Activated T-cell treated with anti-CD3 and anti-CD28 coated beads for 4 hours (primary cell): ENCODE measurements at regions not wholly inside any gene's neighbourhood (a gene's known extent, or its start where the extent isn't known, plus 50 kb on each side); places are given as distances from the start of the nearest gene placed in this dataset.

Experiments used
- DNase-seq: peaks from one replicate; pipeline ENCODE4 v3.0.0-alpha.2; 2020

DNA sequence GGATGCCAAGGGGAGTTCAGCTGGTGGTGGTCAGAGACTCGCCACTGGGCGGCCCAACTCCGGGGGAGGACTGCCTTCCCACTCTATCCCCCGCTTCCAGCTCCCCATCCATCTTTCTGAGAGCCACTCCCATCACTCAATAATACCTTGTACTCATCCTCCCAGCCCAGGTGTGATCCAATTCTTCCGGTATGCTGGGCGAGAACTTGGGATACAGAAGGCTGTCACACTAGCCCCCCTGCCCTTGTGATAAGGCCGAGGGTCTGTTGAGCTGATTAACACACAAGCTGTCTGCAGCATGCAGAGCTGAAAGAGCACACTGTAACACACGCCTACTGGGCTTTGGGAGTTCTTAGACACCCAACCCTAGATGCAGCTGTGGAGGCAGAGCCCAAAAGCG is 460.4 kb upstream of the EEF2KMT start:
- no peak for DNase-seq

DNA sequence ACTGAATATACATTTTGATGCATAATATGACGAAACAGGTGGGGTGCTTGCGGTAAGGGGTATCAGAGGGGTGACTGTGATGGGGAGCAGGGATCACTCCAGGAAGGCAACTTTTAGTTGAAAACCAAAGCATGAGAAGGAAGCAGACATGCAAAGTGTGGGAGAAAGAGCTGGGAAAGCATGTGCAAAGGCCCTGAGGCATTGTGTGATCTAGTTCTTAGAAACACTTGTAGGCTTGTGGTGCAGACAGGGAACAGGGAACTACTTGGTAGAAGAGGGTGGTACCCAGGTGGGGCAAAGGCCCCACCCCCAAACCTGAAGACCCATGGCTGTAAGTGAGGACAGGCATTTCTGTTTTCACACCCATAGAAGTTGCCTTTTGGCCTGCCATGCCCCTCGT is 459.9 kb upstream of the EEF2KMT start:
- DNase-seq, result no peak

DNA sequence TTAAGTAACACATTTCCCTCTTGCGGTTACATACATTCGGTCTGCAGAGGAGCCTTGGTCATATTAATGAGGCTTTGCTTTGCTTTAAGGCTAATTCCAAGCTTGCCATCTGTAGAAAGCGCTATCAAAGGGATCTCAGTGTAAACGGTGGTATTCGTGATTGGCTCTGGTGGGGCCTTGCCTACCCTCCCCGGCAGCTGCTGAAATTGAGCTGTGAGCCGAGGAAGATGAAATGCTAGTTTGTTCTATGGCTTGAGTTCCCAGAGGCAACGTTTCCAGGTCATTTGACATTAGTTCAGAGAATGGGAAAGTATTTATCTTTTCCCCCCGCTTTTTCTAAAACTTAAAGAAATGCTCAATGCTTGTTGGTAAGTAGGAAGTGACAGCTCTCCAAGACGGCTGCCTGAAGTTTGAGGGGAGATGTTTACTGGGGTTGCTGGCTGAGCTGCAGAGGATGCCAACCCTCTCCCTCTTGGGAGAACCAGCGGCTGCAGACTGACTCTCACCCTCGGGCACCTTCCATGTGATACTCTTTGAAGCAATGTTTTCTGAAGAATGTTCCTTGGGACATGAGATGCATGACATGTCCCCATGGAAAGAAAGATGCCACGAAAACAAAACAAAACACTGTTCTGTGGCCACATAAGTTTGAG is 458.7 kb upstream of the EEF2KMT start:
- DNase-seq, result no peak

DNA sequence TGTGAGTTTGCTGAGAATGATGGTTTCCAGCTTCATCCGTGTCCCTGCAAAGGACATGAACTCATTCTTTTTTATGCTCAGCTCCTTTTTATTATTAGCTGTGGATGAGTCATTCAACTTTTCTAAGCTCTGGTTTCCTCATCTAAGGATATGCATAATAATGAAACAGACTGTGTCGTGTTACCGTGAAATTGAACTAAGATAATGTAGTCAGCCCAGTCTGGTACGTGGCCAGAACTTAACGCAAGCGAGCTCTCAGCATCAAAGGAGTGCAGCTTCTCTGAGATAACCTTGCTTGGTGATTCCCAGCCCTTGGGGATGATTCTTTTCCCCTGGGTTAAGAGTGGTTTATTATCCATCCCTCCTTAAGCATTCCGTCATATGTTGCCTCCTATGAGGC is 454.3 kb upstream of the EEF2KMT start:
- DNase-seq, result no peak

DNA sequence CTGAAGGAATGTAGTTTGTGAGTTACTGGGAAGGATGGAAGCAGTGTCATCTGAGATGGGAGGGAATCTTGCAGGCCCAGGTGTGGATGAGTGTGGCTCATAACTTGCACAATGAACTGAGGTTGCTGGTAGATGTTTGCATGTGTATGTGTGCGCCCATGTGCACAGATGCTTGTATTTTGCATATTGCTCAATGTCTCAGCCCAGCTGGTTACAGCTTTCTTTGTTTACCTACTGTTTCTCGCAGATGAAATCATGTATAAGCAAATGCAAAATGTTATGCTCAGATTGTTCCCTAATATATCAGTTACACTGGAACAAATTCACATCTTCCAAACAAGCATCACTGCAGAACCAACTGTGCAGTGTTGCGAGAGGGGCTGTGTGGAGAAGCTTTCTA is 452.2 kb upstream of the EEF2KMT start:
- DNase-seq, result no peak

DNA sequence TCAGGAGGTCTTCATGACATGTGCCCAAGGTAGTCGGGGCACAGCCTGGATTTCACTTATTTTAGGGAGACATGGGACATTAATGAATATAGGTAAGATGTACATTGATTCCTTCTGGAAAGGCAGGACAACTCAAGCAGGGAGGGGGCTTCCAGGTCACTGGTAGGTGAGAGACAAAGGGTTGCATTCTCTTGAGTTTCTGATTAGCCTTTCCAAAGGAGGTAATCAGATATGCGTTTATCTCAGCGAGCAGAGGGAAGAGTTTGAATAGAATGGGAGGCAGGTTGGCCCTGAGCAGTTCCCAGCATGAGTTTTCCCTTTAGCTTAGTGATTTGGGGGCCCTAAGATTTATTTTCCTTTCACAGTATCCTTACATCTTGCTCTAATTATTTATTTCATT is 443.8 kb upstream of the EEF2KMT start:
- DNase-seq, result no peak

DNA sequence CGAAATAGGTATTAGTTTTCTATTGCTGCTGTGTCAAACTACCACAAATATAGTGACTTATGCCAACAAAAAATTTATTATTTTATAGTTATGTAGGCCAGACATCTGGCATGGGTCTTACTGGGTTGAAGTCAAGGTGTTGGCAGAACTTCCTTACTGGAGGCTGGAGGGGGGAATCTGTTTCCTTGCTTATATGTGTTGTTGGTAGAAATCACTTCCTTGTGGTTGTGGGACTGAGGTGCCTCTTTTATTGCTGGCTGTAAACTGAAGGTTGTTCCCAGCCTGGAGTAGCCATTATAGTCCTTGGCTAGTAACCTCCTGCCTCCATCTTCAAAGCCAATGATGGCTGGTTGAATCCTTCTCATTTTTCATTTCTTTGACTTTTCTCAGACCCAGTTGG is 439.8 kb upstream of the EEF2KMT start:
- no peak for DNase-seq

DNA sequence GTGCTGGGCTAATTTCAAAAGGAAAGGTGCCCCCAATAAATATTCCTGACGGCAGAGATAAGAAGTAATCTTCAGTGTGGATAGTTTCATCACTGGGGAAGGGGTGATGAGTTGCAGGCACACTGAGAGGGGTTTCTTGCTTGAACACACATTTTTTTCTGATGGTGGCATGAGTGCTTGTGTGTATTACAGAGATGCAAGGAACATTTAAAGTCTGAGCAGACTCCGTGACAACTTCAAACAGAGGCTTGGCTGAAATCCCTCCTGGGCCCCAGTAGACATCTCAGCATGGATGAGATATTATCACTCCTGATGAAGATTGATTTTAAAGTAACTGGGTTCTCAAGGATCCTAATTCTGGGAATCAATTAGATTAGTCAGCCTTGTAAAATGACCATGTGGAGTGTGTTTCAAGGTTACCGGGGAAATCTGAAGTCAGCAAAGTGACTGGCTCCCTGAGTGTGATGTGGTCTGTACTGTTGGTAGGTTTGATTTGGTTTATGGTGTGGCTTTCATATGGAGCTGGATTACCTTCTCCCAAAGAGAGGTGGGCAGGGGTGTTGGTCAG is 435.8 kb upstream of the EEF2KMT start:
- no peak for DNase-seq

DNA sequence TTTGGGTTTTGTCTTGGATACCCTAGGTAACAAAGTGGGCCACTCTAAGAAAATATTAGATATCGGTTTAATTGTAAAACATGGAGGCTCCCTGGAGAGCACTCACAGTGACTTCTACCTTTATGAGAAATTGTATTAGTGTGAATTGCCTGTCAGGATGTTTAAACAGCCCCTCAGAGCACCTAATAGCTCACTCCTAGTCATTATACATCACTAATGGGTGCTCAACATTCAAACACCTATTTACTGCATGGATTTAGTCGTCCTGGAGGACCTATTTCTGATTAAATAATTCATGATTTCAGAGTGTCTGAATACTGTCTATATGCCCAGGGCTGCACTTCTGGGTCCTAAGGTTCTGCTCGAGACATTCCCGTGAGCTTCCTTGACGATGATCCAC is 430.2 kb upstream of the EEF2KMT start:
- no peak for DNase-seq

DNA sequence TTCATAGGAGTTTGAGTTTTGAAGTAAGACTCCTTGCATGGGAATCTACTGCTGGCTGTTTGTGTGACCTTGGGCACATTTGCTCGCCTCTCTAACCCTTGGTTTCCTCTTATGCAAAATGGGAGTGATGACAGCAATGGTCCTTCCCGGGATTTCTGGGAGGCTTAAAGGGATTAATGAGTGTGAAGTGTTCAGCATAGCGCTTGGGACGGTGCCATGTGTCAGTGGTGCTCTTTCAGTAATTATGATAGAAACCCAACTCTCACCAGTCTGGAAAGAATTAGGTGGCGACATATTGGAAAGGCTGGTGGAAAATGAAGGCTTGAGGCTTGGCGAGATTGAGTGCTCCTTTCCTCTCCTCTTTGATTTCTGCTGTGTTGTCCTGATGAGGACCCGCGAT is 429.2 kb upstream of the EEF2KMT start:
- DNase-seq, result no peak

DNA sequence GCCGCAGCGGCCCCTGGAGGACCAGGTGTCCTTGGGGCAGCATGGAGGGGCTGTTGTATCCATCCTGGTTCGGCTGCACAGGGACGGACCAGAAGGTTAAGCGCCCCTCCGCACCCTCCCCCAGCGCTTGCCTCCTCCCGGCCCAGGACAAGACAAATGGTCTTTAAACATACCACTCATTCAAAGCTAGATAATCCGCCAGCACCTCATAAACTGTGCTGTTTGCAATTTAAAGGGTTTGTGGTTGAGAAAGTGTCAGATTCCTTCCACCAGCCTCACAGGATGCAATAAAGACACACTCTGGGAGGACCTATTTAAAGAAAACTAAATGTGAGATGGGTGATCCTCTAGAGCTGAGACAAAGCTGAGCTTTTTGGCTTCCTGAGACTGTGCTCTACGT is 426.2 kb upstream of the EEF2KMT start:
- DNase-seq, result no peak

DNA sequence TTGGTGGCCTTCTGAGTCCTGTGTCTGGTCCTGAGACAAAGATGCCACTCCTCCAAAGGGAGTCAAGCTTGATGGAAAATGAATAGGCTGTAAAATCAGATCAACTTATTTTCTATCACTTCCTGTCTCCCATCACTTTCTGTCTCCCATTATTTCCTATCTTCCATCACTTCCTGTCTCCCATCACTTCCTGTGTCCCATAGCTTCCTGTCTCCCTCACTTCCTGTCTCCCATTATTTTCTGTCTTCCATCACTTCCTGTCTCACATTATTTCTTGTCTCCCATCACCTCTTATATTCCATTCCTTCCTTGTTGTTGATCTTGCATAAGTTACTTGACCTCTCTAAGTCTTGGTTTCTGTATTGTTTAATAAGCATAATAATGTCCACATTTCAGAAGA is 418.5 kb upstream of the EEF2KMT start:
- DNase-seq, result no peak

DNA sequence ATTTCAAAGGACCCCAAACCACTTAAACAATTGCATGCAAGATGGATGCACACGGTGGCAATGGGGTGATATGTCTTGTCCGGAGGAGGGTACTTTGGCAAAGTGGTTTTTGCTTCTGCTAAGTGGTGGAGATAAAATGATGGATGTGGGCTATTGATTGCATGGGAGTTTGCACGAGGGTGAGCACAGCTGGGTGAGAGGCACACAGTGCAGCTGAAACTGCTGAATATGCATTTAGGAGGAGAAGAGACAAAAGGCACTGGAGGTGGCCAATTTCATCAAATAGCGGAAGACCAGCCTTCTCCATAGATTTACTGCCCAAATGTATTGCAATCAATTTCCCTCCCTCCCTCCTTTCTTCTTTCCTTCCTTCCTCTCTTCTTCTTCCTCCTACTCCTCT is 414.4 kb upstream of the EEF2KMT start:
- DNase-seq, result no peak

DNA sequence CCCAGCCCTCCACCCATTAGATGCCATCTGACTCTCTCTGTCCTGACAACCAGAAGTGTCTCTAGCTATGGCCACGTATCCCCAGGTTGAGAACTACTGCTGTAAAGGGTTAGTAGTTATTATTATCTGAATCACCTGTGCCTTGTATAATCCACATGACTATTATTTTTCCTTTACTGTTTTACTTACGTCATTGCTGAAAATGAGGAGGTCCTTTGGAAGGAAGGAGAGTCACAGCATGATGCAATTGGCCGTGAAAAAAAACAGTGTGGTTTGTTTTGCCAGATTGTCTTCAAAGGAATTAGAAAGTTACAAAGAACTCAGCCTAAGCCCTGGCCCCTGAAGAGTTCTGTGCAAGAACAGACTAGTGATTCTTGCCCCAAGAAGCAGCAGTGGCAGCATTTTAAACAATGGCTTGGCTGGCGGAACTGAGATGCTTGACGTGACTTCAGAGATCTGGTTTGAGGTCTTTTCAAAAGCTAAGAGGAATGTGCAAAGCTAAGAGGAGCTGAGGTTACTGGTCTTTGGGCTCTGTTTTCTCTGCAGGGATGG is 413.3 kb upstream of the EEF2KMT start:
- DNase-seq, result no peak

DNA sequence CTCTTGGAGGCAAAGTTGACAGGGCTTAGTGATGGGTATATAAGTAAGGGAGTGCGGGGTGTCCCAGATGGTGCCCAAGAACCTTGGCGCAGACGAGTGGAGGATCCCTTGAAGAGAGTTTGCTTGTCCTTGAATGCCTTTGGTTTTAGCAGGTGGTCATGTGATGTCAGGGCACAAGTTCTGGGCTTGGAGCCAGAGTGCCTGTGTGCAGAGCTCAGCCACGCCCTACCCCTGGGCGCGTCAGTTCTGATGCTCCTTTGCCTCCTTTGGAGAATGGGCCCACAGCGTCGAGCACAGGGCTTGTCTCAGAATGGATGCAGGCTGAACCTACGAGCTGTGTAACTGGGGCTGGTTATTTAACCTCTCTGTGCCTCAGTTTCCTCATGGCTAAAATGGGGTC is 412.2 kb upstream of the EEF2KMT start:
- no peak for DNase-seq

DNA sequence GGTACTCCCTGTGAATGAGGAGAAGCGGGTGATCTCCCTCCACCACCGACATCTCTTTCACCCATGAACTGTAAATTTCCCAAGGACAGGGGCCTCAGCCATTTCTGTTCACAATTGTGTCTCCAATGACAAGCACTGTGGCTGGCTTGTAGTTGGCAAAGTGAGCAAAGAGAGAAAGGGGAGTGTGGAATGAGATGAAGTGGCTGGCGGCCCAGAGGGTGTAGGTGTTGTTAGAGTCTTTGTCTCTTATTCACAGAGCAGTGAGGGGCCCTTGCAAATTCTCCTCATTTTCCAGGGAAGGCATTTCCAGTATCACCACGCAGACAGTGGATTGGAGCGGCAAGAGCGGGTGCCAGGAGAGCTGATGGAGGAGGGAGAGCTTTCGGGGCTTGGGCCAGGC is 411.7 kb upstream of the EEF2KMT start:
- DNase-seq, result no peak

DNA sequence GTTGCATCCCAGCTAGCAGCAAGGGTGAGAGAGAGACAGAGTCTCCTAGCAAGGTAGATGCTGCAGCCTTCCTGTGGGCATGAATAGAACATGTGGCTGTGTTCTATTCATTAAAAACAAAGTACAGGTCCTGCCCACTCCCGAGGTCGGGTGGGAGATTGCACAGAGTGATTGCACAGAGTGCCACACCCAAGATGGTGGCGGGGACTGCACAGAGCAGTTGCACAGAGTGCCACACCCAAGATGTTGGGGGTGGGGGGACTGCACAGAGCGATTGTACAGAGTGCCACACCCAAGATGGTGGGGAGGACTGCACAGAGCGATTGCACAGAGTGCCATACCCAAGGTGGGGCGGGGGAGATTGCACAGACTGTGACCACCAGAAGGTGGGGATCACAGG is 410.8 kb upstream of the EEF2KMT start:
- no peak for DNase-seq

DNA sequence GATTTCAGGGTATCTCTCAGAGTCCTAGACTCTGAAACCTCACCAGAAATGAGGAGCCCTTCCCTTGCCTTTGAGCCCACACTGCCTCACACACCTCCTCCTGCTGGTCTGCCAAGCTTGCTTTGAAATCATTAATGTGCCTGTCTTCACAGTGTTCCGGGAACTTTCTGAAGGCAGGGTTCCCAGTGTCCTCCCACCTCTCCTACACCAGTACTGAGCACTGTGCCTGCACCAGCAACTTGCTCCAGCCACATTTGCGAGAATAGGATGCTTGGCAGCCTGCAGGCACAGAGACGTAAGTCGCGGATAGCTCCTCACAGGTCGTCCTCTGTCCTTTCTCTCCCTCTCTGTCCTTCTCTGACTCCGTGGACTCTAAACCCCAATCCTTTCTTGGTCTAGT is 408.4 kb upstream of the EEF2KMT start:
- no peak for DNase-seq

DNA sequence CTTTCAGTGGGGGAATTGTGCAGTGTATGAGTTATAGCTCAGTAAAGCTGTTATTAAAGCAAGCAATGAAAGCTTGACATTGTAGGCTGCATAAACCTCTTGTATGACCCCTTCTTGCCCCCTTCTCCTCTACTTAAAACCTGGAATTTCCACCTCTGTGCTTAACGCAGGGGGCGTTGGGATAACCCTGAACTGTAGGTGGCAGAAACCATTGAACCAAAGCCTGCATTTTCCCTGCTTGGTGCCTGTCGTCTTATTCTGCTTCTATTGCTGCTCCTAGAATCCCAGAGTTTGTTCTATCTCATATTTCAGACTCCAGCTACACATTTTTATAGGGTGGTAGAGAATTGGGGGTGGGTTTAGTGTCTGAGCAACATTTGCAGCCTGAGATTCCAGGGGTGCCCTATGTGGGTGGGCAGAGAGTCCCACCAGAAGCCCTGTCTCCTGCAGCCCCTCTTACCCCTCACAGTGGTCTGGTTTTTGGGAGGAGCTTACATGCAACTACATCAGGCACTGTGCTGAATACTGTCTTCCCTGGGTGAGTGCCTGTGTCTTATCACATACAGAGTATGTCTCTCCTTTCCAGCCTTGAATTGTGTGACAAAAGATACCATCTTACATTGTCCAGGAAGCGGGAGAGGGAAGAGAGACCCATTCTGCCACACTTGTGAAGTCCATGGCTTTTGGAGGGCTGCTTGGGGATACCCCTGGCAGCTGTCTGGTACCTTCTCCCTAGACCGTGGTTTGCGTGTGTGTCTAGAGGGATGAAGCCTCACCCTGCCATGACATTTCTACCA is 407.7 kb upstream of the EEF2KMT start:
- DNase-seq, result no peak

DNA sequence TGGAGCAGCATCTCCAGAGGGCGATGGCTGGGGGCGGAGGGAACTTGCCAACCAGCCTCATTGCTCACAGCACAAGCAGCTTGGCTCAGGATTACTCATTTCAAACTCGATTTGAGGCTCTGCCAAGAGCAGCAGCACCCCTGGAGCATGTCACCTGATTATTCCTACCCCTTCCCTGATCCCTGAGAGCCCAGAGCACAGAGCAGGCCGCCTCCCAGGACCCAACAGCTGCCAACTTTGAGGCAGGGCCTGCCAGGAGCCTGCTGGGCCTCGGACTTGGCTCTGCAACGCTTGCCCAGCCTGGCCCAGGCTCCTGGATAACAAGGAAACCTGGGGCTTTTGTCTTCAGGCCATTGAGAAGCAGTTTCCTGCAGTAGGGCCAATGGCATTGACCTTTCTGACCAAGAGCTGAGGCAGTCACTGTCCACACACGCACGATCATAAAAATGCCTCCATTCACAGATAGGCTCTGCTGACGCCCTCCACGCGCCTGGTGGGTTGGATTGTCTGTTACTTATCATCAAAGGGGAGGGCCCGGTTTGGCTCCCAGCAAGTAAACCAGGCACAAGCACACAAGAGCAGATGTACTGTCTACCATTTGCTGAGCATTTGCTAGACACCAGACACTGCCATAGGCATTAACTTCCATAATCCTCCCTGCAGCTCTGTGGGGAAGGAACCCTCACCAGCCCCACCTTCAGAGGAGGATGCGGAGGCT is 406.6 kb upstream of the EEF2KMT start:
- no peak for DNase-seq

DNA sequence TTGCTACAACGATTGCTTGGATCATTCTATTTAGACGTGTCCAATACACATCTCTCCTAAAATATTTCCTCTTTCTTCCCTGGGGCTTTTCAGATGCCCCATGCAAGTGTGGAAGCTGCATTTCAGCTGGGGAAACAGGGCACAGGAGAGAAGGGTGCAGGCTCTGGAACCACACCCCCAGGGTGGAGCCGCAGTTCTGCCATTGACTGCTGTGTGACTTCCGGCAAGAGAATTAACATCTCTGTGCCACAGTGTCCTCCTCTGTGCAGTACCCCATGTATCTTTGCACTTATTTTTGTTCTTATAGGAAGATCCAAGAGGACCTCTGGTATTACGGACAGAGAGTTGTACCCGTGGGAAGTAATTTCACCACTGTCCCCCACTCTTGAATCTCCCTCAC is 405.3 kb upstream of the EEF2KMT start:
- DNase-seq, result no peak

DNA sequence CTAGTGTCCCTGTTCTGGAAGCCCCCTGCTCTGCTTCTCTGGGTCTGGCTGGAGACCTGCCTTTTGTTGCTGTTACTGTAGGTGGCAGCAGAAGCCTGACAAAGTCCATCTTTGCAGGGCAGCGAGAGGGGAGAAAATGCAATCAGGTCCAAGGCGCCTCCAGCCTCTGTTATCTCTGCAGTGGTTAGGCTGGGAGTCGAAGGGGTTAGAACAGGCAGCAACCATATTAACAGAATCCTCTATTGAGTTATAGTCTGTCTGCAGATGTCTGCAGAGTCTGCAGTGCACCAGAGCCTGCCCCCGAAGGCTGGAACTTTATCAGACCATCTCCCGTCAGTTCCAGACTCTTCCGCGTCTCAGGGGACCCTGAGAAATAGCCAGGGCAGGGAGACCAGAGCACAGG is 404.9 kb upstream of the EEF2KMT start:
- DNase-seq, result no peak

DNA sequence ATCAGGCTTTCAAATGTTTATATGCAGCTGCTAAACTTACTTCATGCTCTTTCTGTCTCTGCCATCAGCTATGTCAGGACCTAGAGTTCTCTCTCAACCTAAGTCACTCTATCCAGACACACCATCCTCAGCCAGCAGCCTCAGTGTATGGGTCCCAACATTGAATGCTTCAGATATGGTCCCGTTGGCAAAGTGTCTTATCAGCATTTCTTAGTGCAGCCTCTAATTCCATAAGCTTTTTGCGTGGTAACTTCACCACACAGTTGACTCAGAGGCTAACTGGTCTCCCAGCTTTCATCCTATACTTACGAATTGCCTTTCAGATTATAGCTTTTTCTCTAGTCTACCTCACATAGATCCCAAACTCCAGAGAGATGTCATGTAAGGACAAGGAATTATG is 402.9 kb upstream of the EEF2KMT start:
- DNase-seq, result no peak

DNA sequence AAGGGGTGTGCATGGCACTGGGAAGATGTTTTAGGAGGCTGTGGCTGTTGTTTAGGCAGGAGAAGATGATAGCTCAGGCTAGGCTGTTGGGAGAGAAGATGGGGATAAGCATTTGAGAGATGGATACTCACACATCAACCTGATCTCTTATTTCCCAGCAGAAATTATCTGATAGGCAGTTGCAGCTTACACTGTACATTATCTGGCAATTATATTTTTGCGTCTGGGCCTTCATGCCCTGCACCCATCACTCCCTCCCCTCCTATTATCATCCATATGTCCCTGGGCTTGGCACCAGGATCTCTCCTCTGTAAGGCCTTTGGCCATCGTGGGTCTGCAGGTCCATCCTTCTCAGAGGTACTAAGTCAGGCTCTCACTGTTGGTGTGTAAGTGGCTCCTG is 401.0 kb upstream of the EEF2KMT start:
- DNase-seq, result no peak
